GM19395 (cell line): ENCODE measurements at regions not wholly inside any gene's neighbourhood (a gene's known extent, or its start where the extent isn't known, plus 50 kb on each side); places are given as distances from the start of the nearest gene placed in this dataset.

Experiments used
- ATAC-seq: cut with Tn5 transposase; IDR thresholded peaks from one replicate; pipeline ENCODE4 v1.9.1; 2021; ENCODE audit warnings: mild to moderate bottlenecking, moderate library complexity; ENCODE audit not compliant: unreplicated experiment

DNA sequence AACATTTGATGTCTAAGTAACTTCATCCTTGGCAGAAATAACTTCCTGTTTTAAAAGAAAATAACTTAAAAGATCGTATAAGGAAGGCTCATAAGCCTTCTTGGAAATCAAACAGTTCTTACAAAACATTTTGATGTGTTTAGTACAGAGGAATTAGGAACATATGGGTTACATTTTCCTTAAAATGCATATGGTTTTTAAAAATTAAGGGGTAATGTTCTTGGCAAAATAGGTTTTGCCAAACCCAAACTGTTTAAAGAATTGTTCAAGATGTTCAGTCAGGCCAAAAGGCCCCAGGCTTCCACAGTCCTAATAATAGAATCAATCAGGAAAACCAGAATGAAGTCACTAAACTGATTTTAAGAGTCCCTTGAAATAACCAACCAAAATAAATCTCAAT, 142.7 kb upstream of the SLC35B3 start:
- ATAC-seq: no peak

DNA sequence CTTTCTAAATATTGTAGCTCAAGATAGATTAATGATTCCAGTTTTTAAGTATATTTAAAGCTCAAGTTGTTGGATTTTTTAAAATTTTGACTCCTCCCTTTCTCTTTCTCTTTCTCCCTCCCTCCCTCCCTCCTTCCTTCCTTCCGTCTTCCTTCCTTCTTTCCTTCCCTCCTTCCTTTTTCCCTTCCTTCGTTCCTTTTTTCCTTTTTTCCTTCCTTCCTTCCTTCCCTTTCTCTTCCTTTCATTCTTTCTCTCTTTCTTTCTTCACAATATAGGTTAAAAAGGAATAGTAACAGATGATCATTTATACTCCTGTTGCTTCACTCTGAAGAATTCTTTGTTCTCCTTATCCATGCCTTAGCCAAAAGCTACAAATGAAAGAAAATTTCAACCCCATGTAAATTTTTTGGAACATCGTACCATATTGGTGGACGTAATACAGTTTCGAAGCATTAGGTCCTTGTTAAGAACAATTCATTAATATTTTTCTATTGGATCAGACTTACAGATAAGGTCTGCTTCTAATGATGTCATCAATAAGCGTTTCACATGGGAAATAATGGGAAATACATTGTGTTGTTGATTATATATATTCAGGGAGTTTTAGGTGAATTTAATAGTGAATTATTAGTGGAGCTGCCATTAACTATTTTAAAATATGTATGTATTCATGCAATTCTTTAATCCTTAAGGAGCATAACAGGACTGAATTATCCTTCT, 139.6 kb upstream of the SLC35B3 start:
- ATAC-seq: no peak

DNA sequence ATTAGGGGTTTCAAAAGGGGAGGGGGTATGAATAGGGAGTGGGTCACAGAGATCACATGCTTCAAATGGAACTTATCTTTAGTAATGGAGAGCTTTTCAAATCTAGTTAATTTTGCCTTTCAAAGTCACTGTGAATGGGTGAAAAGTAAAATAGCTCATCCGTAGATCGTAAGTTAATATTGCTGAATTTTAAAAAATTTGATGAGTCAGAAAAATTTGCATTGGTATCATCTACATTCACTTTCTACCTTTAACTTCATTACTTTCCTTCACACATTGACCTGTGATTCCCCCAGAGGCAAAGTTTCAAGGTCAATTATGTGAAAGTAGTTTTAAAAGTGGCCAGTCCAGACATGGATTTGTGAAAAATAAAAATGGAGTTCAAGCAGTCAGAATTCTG, 139.0 kb upstream of the SLC35B3 start:
- no peak for ATAC-seq

DNA sequence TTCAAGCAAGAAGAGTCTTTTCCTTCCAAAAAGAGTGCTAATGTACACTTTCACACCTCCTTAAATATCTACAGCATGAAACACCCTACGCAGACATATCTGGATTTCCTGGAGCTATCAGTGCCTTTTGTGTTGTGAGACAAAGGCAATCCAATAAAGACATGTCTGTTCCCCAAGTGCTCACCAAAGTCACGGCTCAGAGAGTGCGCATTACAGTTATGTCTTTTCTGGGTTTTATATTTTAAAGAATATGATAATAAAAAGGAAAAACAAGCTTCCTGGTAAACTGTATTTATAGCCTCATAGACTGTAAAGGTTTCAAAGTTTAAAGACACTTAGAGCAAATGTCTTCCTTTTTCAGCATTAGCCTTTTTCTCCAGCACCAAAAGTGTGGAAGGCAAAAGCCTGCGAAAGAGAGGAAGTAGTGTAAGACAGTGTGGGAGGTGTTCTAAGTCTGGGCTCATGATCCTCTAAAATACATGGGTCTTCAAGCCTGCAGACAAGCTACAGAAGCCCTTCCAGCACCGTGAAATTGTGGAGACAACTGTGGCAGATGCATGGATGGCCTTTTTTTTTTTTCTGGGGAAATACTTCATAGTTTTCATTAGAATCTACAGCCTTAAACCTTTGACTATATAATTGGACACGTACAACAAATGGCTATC, 135.0 kb upstream of the SLC35B3 start:
- no peak for ATAC-seq

DNA sequence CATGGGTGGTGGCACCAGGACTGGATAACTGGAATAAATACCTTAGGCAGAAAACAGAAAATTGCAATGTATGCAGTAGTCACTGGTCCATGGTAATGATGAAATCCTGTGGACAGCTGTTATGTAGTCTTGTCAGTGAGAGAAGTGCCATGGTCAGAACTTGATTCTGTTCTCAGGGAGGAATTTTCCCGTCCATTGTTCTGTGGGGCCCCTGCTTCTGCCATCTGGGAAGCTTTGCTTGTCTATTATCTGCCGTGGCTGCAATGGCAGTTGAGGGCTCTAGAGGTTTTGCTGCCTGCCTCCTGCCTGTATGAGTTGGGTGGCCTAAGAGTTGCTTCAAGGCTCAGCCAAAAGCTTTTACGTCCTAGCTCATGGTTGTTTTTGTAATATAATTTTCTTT, 126.8 kb upstream of the SLC35B3 start:
- no peak for ATAC-seq

DNA sequence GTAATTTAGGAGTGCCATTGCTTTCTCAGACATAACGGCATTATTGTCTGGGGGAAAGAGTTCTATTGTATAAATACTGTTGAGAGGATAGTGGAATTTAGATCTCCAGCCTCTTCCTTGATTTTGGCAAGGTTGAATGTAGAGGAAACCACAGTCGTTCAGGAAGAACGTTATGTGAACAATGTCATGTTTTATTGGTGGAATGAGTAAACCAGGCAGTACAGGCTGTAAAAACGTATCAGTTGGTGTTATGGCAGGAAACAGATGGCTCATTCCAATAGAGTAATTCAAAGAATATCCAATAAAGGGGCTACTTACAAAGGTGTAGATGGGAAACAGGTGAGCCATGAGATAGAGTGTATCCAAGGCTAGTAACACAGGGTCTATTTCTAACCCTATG, 123.6 kb upstream of the SLC35B3 start:
- no peak for ATAC-seq

- no peak for ATAC-seq
Observed at GRCh38 chr6:8557014-8557748, 121.8 kb upstream of the SLC35B3 start.

GRCh38 chr6:8556370-8557013, 121.1 kb upstream of the SLC35B3 start:
- ATAC-seq: no peak

DNA sequence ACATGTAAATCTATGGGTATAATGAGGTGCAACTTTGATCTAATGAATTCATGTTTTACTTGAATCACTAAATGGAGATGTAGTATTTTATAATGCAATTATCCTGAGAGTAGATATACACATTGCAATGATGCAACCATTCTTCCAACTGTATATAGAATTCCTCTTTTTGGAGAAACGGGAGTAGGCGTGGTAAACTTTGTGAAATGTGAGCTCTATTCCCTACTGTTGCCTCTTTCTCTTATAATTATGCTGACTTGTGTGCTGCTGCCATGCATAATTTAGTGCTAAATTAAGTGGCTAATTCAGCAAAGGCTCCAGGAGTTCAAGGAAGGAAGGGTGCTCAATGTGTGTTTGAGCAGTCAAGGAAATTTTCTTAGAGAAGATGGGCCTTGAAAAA, 116.6 kb upstream of the SLC35B3 start:
- ATAC-seq: no peak

GRCh38 chr6:8551386-8551785, 116.0 kb upstream of the SLC35B3 start:
- ATAC-seq: no peak

DNA sequence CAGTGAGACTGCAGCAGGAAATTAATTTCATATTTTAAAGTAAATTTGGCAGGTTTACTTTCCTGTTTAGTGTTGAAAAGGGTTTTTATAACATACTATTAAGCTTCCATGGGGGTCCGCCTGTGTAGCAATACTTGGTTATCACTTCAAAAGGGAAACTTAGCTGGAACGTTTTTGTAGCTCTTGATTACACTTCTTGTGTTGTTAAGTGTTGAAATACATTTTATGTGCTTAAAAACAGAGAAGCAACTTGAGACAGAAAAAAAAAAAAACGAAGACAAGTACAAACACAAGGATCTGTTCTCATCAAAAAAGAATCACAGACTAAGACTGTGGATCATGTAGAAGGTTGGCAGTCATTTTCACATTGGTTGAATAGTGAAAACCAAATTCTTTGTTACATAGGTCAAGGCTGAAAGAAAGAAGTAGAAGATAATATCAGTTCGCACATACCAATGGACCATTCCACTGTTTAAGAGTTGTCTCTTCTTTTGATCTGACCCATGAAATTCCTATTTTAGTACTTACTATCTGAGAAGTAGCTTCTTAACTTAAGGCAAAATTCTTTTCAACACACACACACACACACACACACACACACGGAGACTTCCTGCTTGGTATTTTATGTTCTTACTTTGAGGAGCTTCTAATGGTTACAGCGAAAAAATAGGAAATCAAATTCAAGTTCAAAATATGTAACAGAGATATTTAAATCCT, 113.9 kb upstream of the SLC35B3 start:
- no peak for ATAC-seq

DNA sequence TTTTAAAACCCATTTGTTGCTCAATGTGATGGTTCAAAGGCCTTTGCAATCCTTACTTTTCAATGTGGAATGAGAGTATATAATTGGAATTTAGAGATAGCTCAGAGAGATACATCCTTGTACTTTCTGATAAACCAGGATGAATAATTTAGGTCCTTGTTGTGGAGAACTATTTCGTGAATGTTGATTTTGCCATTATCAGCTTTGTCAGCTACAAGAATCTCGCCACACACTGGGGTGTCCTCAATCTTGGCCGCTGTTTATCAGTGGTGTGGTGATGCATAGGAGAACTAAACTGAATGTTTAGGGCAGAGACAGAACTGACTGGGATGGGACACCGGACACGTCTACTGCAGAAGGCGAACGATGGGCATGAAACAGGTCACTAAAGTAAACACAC, 111.2 kb upstream of the SLC35B3 start:
- ATAC-seq: no peak

DNA sequence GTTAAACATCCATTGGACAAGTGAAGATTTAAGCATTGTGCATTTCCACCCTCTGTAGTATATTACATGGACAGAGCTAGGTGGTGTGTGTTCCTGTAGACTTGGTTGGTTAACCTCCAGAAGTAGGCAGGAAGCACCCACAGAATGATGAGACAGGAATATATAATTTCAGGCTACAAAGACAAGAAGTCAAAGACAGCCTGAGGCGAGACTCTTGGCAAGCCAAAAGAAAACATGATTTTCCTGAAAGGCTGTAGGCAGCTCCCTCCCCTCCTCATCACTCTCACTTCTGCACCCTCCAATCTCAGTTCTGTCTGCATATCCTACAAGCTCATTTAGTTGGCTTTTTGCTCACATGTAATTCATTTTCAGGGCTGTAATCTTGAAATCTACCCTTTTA, 110.0 kb upstream of the SLC35B3 start:
- ATAC-seq: no peak

GRCh38 chr6:8543714-8544113, 108.4 kb upstream of the SLC35B3 start:
- no peak for ATAC-seq

DNA sequence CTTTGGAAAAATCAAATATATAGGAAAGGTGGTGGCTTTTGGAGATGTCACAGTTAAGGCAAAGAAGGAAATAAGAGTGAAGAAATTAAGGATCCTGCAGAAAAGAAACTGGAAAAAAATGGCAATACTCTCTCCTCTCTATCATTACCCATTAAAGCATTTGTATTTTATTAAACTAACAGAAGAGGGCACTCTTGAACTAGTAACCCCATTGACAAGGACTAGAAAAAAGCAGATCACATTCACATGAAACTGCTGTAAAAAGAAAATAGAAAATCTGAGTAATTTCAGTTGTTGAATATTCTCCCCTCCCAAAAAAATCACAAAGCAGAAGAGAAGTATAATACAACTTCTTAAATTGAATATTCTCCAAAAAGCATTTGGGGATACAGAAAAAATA, 104.1 kb upstream of the SLC35B3 start:
- ATAC-seq: no peak

GRCh38 chr6:8536122-8536521, 100.8 kb upstream of the SLC35B3 start:
- ATAC-seq: no peak

GRCh38 chr6:8535519-8535918, 100.2 kb upstream of the SLC35B3 start:
- no peak for ATAC-seq

DNA sequence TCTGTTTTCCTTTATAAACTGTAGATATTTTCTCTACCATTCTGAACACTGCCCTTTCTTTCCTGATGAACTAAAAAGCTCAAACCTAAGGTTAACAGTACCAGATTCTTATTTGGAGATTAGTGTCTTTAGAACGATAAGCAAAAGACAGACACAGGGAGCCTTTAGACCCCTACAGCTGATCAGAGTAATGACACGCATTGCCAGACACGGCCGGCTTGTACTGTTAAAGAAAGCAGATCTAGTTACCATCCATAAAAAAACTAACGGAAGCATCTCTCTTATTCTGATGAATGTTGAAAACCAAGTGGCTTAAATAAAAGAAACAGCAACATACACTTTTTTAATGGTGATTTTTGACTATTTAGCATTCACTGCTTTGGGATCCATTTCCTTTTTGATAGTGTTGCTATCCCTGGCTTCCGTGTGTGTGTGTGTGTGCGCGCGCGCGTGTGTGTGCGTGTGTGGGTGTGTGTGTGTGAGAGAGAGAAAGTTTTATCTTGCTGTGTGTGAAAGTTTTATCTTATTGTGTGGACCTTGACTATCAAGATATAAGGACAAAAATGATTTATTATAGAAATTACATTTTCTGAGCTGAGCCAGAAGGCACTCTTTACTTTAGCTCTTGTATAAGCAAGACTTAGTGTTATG, 95.6 kb upstream of the SLC35B3 start:
- ATAC-seq: no peak

GRCh38 chr6:8529250-8529649, 93.9 kb upstream of the SLC35B3 start:
- no peak for ATAC-seq

- no peak for ATAC-seq
Observed at GRCh38 chr6:8527818-8528217, 92.5 kb upstream of the SLC35B3 start.
